Fibroblast of skin of left quadriceps (primary cell): ENCODE measurements at regions not wholly inside any gene's neighbourhood (a gene's known extent, or its start where the extent isn't known, plus 50 kb on each side); places are given as distances from the start of the nearest gene placed in this dataset.
"Not testable (repeated sequence)": the region's sequence is repeated elsewhere in the genome, so short reads cannot be mapped to it uniquely, and the experiment has no call there.

Experiments used
- DNase-seq, 2 experiments: peaks; one replicate each; pipeline ENCODE4 v3.0.0-alpha.2; 2013; ENCODE audit warnings: low read depth in 2 of 2

- no peak for DNase-seq
These were observed 131.9 kb upstream of the FNDC3A start for GRCh38 chr13:48843630-48844380.

GRCh38 chr13:48844676-48845075 lies 131.0 kb upstream of the FNDC3A start:
- no peak for DNase-seq

GRCh38 chr13:48849515-48849914 lies 126.2 kb upstream of the FNDC3A start:
- peak; percentile 20 to 21 for DNase-seq

GRCh38 chr13:48851707-48852106 lies 124.0 kb upstream of the FNDC3A start:
- DNase-seq, result no peak

- DNase-seq, result no peak
These were observed 122.6 kb upstream of the FNDC3A start for GRCh38 chr13:48852911-48853727.

GRCh38 chr13:48853728-48854102 lies 122.0 kb upstream of the FNDC3A start:
- DNase-seq, result no peak

GRCh38 chr13:48857576-48857975 lies 118.1 kb upstream of the FNDC3A start:
- no peak for DNase-seq

- DNase-seq, result no peak
These were observed 117.4 kb upstream of the FNDC3A start for GRCh38 chr13:48858122-48858902.

- no peak for DNase-seq
These were observed 116.2 kb upstream of the FNDC3A start for GRCh38 chr13:48859272-48860105.

- no peak for DNase-seq
These were observed 115.3 kb upstream of the FNDC3A start for GRCh38 chr13:48860364-48860763.

- no peak for DNase-seq
These were observed 113.1 kb upstream of the FNDC3A start for GRCh38 chr13:48862572-48862971.

- no peak for DNase-seq
These were observed 111.6 kb upstream of the FNDC3A start for GRCh38 chr13:48864100-48864499.

- DNase-seq, result no peak
These were observed 109.5 kb upstream of the FNDC3A start for GRCh38 chr13:48866249-48866648.

GRCh38 chr13:48873081-48873480 lies 102.6 kb upstream of the FNDC3A start:
- DNase-seq, result no peak

GRCh38 chr13:48873587-48873986 lies 102.1 kb upstream of the FNDC3A start:
- no peak for DNase-seq

- DNase-seq, result no peak
These were observed 101.5 kb upstream of the FNDC3A start for GRCh38 chr13:48874165-48874564.

GRCh38 chr13:48875047-48875446 lies 100.7 kb upstream of the FNDC3A start:
- DNase-seq, result no peak

- DNase-seq, result no peak
These were observed 99.4 kb upstream of the FNDC3A start for GRCh38 chr13:48876289-48876688.

- DNase-seq, result no peak
These were observed 96.3 kb upstream of the FNDC3A start for GRCh38 chr13:48879432-48879831.

- no peak for DNase-seq
These were observed 95.9 kb upstream of the FNDC3A start for GRCh38 chr13:48879854-48880253.

GRCh38 chr13:48883786-48884185 lies 91.9 kb upstream of the FNDC3A start:
- DNase-seq, result not testable (repeated sequence)

GRCh38 chr13:48885027-48885395 lies 90.7 kb upstream of the FNDC3A start:
- DNase-seq, result no peak
